ENCODE measurements at regions not wholly inside any gene's neighbourhood (a gene's known extent, or its start where the extent isn't known, plus 50 kb on each side); places are given as distances from the start of the nearest gene placed in this dataset.
"Not testable (repeated sequence)": the region's sequence is repeated elsewhere in the genome, so short reads cannot be mapped to it uniquely, and the experiment has no call there.

GRCh38 chr6:1002989-1003388, 308.9 kb upstream of the FOXQ1 start:
- H3K27ac ChIP-seq (ENCODE audit: low read length) = no peak overlapping the region
- H3K27me3 ChIP-seq (ENCODE audit: control insufficient read depth, insufficient read depth, low read length) = no peaks in the 10 kb centered on the region
- WGBS (ENCODE audit: insufficient coverage, insufficient read length) = no CpG with 5 or more reads among the region's 12 CpGs
- H3K36me3 ChIP-seq (ENCODE audit: control insufficient read depth, insufficient read depth, low read length) = no peaks in the 10 kb centered on the region
- DNase-seq (ENCODE audit: low read depth, low spot score) = no peak
- no peaks in the 10 kb centered on the region for H3K9me3 ChIP-seq (ENCODE audit: control insufficient read depth, insufficient read depth, low read length)
- H3K4me1 ChIP-seq (ENCODE audit: control insufficient read depth, insufficient read depth, low read length) = no peaks in the 10 kb centered on the region
- H3K4me3 ChIP-seq (ENCODE audit: low read length) = no peak overlapping the region

- no peak overlapping the region for H3K4me3 ChIP-seq (ENCODE audit: low read length)
- H3K4me1 ChIP-seq (ENCODE audit: control insufficient read depth, insufficient read depth, low read length) = no peaks in the 10 kb centered on the region
- H3K9me3 ChIP-seq (ENCODE audit: control insufficient read depth, insufficient read depth, low read length) = no peaks in the 10 kb centered on the region
- no peaks in the 10 kb centered on the region for H3K27me3 ChIP-seq (ENCODE audit: control insufficient read depth, insufficient read depth, low read length)
- no peak for DNase-seq (ENCODE audit: low read depth, low spot score)
- H3K27ac ChIP-seq (ENCODE audit: low read length) = no peak overlapping the region
- WGBS (ENCODE audit: insufficient coverage, insufficient read length) = no CpG with 5 or more reads among the region's 12 CpGs
- no peaks in the 10 kb centered on the region for H3K36me3 ChIP-seq (ENCODE audit: control insufficient read depth, insufficient read depth, low read length)
These were observed 308.9 kb upstream of the EXOC2 start for GRCh38 chr6:1001655-1002349.

GRCh38 chr6:999552-999951, 306.6 kb upstream of the EXOC2 start:
- H3K36me3 ChIP-seq (ENCODE audit: control insufficient read depth, insufficient read depth, low read length) = no peaks in the 10 kb centered on the region
- WGBS (ENCODE audit: insufficient coverage, insufficient read length) = no CpG with 5 or more reads among the region's 9 CpGs
- no peaks in the 10 kb centered on the region for H3K27me3 ChIP-seq (ENCODE audit: control insufficient read depth, insufficient read depth, low read length)
- H3K4me1 ChIP-seq (ENCODE audit: control insufficient read depth, insufficient read depth, low read length) = peaks cover 2% of the 10 kb centered on the region; the same call in 1 of the 2 replicates
- H3K27ac ChIP-seq (ENCODE audit: low read length) = no peak overlapping the region
- no peak overlapping the region for H3K4me3 ChIP-seq (ENCODE audit: low read length)
- no peaks in the 10 kb centered on the region for H3K9me3 ChIP-seq (ENCODE audit: control insufficient read depth, insufficient read depth, low read length)
- DNase-seq (ENCODE audit: low read depth, low spot score) = no peak

- WGBS (ENCODE audit: insufficient coverage, insufficient read length) = no CpG with 5 or more reads among the region's 10 CpGs
- H3K4me1 ChIP-seq (ENCODE audit: control insufficient read depth, insufficient read depth, low read length) = peaks cover 2% of the 10 kb centered on the region; the same call in 1 of the 2 replicates
These were observed 305.6 kb upstream of the EXOC2 start for GRCh38 chr6:998551-998950.

GRCh38 chr6:996271-996852, 303.4 kb upstream of the EXOC2 start:
- Histone ChIP-seq H3K9me3 (ENCODE audit: control insufficient read depth, insufficient read depth, low read length) (no peaks in the 10 kb centered on the region), H3K27ac (ENCODE audit: low read length) (no peak overlapping the region), H3K36me3 (ENCODE audit: control insufficient read depth, insufficient read depth, low read length) (no peaks in the 10 kb centered on the region), H3K27me3 (ENCODE audit: control insufficient read depth, insufficient read depth, low read length) (no peaks in the 10 kb centered on the region), H3K4me3 (ENCODE audit: low read length) (no peak overlapping the region), H3K4me1 (ENCODE audit: control insufficient read depth, insufficient read depth, low read length) (peaks cover 2% of the 10 kb centered on the region; the same call in 1 of the 2 replicates)
- no peak for DNase-seq (ENCODE audit: low read depth, low spot score)
- WGBS (ENCODE audit: insufficient coverage, insufficient read length) = no CpG with 5 or more reads among the region's 9 CpGs

More at GRCh38 chr6:998551-998950, 305.6 kb upstream of the EXOC2 start:
- Histone ChIP-seq H3K27ac (ENCODE audit: low read length) (no peak overlapping the region), H3K4me3 (ENCODE audit: low read length) (no peak overlapping the region), H3K27me3 (ENCODE audit: control insufficient read depth, insufficient read depth, low read length) (no peaks in the 10 kb centered on the region), H3K36me3 (ENCODE audit: control insufficient read depth, insufficient read depth, low read length) (no peaks in the 10 kb centered on the region), H3K9me3 (ENCODE audit: control insufficient read depth, insufficient read depth, low read length) (no peaks in the 10 kb centered on the region)
- DNase-seq (ENCODE audit: low read depth, low spot score) = no peak

GRCh38 chr6:991192-991591, 298.3 kb upstream of the EXOC2 start:
- Histone ChIP-seq H3K36me3 (ENCODE audit: control insufficient read depth, insufficient read depth, low read length) (no peaks in the 10 kb centered on the region), H3K4me3 (ENCODE audit: low read length) (no peak overlapping the region), H3K9me3 (ENCODE audit: control insufficient read depth, insufficient read depth, low read length) (no peaks in the 10 kb centered on the region), H3K4me1 (ENCODE audit: control insufficient read depth, insufficient read depth, low read length) (no peaks in the 10 kb centered on the region), H3K27ac (ENCODE audit: low read length) (no peak overlapping the region), H3K27me3 (ENCODE audit: control insufficient read depth, insufficient read depth, low read length) (no peaks in the 10 kb centered on the region)
- DNase-seq (ENCODE audit: low read depth, low spot score) = no peak

GRCh38 chr6:984031-984430, 291.1 kb upstream of the EXOC2 start:
- Histone ChIP-seq H3K27ac (ENCODE audit: low read length) (no peak overlapping the region), H3K27me3 (ENCODE audit: control insufficient read depth, insufficient read depth, low read length) (no peaks in the 10 kb centered on the region), H3K4me3 (ENCODE audit: low read length) (no peak overlapping the region), H3K4me1 (ENCODE audit: control insufficient read depth, insufficient read depth, low read length) (no peaks in the 10 kb centered on the region), H3K9me3 (ENCODE audit: control insufficient read depth, insufficient read depth, low read length) (no peaks in the 10 kb centered on the region), H3K36me3 (ENCODE audit: control insufficient read depth, insufficient read depth, low read length) (no peaks in the 10 kb centered on the region)
- WGBS (ENCODE audit: insufficient coverage, insufficient read length) = no CpG with 5 or more reads among the region's 4 CpGs
- no peak for DNase-seq (ENCODE audit: low read depth, low spot score)

GRCh38 chr6:978937-979685, 286.2 kb upstream of the EXOC2 start:
- Histone ChIP-seq H3K9me3 (ENCODE audit: control insufficient read depth, insufficient read depth, low read length) (no peaks in the 10 kb centered on the region), H3K27me3 (ENCODE audit: control insufficient read depth, insufficient read depth, low read length) (no peaks in the 10 kb centered on the region), H3K27ac (ENCODE audit: low read length) (no peak overlapping the region), H3K36me3 (ENCODE audit: control insufficient read depth, insufficient read depth, low read length) (no peaks in the 10 kb centered on the region), H3K4me3 (ENCODE audit: low read length) (no peak overlapping the region), H3K4me1 (ENCODE audit: control insufficient read depth, insufficient read depth, low read length) (no peaks in the 10 kb centered on the region; the same call in 1 of the 2 replicates)
- no CpG with 5 or more reads among the region's 4 CpGs for WGBS (ENCODE audit: insufficient coverage, insufficient read length)
- no peak for DNase-seq (ENCODE audit: low read depth, low spot score)

- not testable (repeated sequence) for DNase-seq (ENCODE audit: low read depth, low spot score); H3K36me3 ChIP-seq (ENCODE audit: control insufficient read depth, insufficient read depth, low read length); H3K4me3 ChIP-seq (ENCODE audit: low read length); H3K27me3 ChIP-seq (ENCODE audit: control insufficient read depth, insufficient read depth, low read length); H3K9me3 ChIP-seq (ENCODE audit: control insufficient read depth, insufficient read depth, low read length); H3K4me1 ChIP-seq (ENCODE audit: control insufficient read depth, insufficient read depth, low read length); H3K27ac ChIP-seq (ENCODE audit: low read length)
These were observed 284.3 kb upstream of the EXOC2 start for GRCh38 chr6:977226-977625.

- no peak for DNase-seq (ENCODE audit: low read depth, low spot score)
- H3K27me3 ChIP-seq (ENCODE audit: control insufficient read depth, insufficient read depth, low read length) = no peaks in the 10 kb centered on the region
- no peak overlapping the region for H3K27ac ChIP-seq (ENCODE audit: low read length)
- no CpG with 5 or more reads among the region's 17 CpGs for WGBS (ENCODE audit: insufficient coverage, insufficient read length)
- no peak overlapping the region for H3K4me3 ChIP-seq (ENCODE audit: low read length)
- H3K36me3 ChIP-seq (ENCODE audit: control insufficient read depth, insufficient read depth, low read length) = no peaks in the 10 kb centered on the region
- no peaks in the 10 kb centered on the region for H3K4me1 ChIP-seq (ENCODE audit: control insufficient read depth, insufficient read depth, low read length)
- H3K9me3 ChIP-seq (ENCODE audit: control insufficient read depth, insufficient read depth, low read length) = no peaks in the 10 kb centered on the region
These were observed 279.2 kb upstream of the EXOC2 start for GRCh38 chr6:971981-972640.
